Suprapubic skin (tissue), 4 donors: ENCODE measurements at regions not wholly inside any gene's neighbourhood (a gene's known extent, or its start where the extent isn't known, plus 50 kb on each side); places are given as distances from the start of the nearest gene placed in this dataset.

Experiments used
- DNase-seq, 2 donors: peaks; one replicate each; pipeline ENCODE4 v3.0.0-alpha.2; 2019; ENCODE audit warnings: low spot score in 2 of 2
- H3K27ac ChIP-seq: fragments of 200-600 bp; sonication (generic); one replicate; pipeline ENCODE4 v1.5.1; 2019
- H3K27me3 ChIP-seq: fragments of 200-600 bp; sonication (generic); one replicate; pipeline ENCODE4 v1.5.1; 2019
- H3K36me3 ChIP-seq: fragments of 200-600 bp; sonication (generic); one replicate; pipeline ENCODE4 v1.5.1; 2019
- H3K4me1 ChIP-seq: fragments of 200-600 bp; sonication (generic); one replicate; pipeline ENCODE4 v1.5.1; 2019
- H3K4me3 ChIP-seq: fragments of 200-600 bp; sonication (generic); one replicate; pipeline ENCODE4 v1.5.1; 2019; ENCODE audit warnings: mild to moderate bottlenecking
- H3K9me3 ChIP-seq: fragments of 200-600 bp; sonication (generic); one replicate; pipeline ENCODE4 v1.5.1; 2019
- CTCF ChIP-seq, 2 donors: fragments of 200-600 bp in 1 of 2; fragments of 450-650 bp in 1 of 2; sonication (generic) in 1 of 2; IDR thresholded peaks; one replicate each; pipeline ENCODE4 v1.5.1; 2016 to 2019; ENCODE audit warnings: antibody characterized with exemption in 2 of 2, mild to moderate bottlenecking in 1 of 2, moderate library complexity in 1 of 2
- EP300 ChIP-seq: sonication (generic); formaldehyde crosslinking; IDR thresholded peaks from one replicate; pipeline ENCODE4 v1.6.1; 2017; ENCODE audit warnings: antibody characterized with exemption
- POLR2A ChIP-seq, 2 donors: fragments of 450-650 bp; IDR thresholded peaks; one replicate each; pipeline ENCODE4 v1.6.1; 2017; ENCODE audit warnings: antibody characterized with exemption in 2 of 2, mild to moderate bottlenecking in 2 of 2, moderate library complexity in 2 of 2
- POLR2AphosphoS5 ChIP-seq, 3 donors: sonication (generic); formaldehyde crosslinking; IDR thresholded peaks; one replicate each; pipeline ENCODE4 v1.6.1; 2017; ENCODE audit warnings: antibody characterized with exemption in 3 of 3
- WGBS: methylation state at CpG from one replicate; pipeline ENCODE4 v1.1.5; 2018; 5-methylcytosine and 5-hydroxymethylcytosine counted together

GRCh38 chr11:19338375-19338774, 97.6 kb upstream of the E2F8 start:
- H3K9me3 ChIP-seq: no peaks in the 10 kb centered on the region
- H3K27ac ChIP-seq: no peak overlapping the region
- TF ChIP-seq CTCF (IDR thresholded peaks at IDR 0.05): no peak
- no peak for TF ChIP-seq POLR2A (IDR thresholded peaks at IDR 0.05)
- no peak for TF ChIP-seq EP300
- TF ChIP-seq POLR2AphosphoS5 (IDR thresholded peaks at IDR 0.05): no peak
- H3K36me3 ChIP-seq: no peaks in the 10 kb centered on the region
- no peak overlapping the region for H3K4me3 ChIP-seq
- no peak for DNase-seq
- WGBS: 60% methylated on average over 3 of the region's 3 CpGs
- H3K27me3 ChIP-seq: peaks cover 4% of the 10 kb centered on the region
- no peaks in the 10 kb centered on the region for H3K4me1 ChIP-seq

GRCh38 chr11:19337779-19338178, 97.0 kb upstream of the E2F8 start:
- Histone ChIP-seq H3K9me3 (no peaks in the 10 kb centered on the region), H3K27ac (no peak overlapping the region), H3K36me3 (no peaks in the 10 kb centered on the region), H3K4me3 (no peak overlapping the region), H3K27me3 (peaks cover 4% of the 10 kb centered on the region), H3K4me1 (no peaks in the 10 kb centered on the region)
- no peak for TF ChIP-seq EP300
- TF ChIP-seq POLR2AphosphoS5 (IDR thresholded peaks at IDR 0.05): no peak
- no peak for TF ChIP-seq POLR2A (IDR thresholded peaks at IDR 0.05)
- DNase-seq: no peak
- 82% methylated on average over 3 of the region's 3 CpGs for whole genome bisulfite sequencing

GRCh38 chr11:19336331-19336730, 95.6 kb upstream of the E2F8 start:
- H3K27ac ChIP-seq: no peak overlapping the region
- H3K4me3 ChIP-seq: no peak overlapping the region
- no peak for TF ChIP-seq EP300
- TF ChIP-seq CTCF (IDR thresholded peaks at IDR 0.05): no peak
- H3K9me3 ChIP-seq: no peaks in the 10 kb centered on the region
- no peak for DNase-seq
- H3K36me3 ChIP-seq: no peaks in the 10 kb centered on the region
- WGBS: 48% methylated on average over 3 of the region's 3 CpGs
- no peaks in the 10 kb centered on the region for H3K4me1 ChIP-seq
- peaks cover 4% of the 10 kb centered on the region for H3K27me3 ChIP-seq

- Histone ChIP-seq H3K27ac (no peak overlapping the region), H3K4me1 (no peaks in the 10 kb centered on the region), H3K36me3 (no peaks in the 10 kb centered on the region), H3K4me3 (no peak overlapping the region), H3K9me3 (no peaks in the 10 kb centered on the region), H3K27me3 (peaks cover 4% of the 10 kb centered on the region)
- 89% methylated on average over 2 of the region's 2 CpGs for WGBS
- TF ChIP-seq POLR2AphosphoS5 (IDR thresholded peaks at IDR 0.05) (no peak), POLR2A (IDR thresholded peaks at IDR 0.05) (no peak), CTCF (IDR thresholded peaks at IDR 0.05) (no peak), EP300 (no peak)
- no peak for DNase-seq
Observed at GRCh38 chr11:19332476-19332875, 91.7 kb upstream of the E2F8 start.

- no peaks in the 10 kb centered on the region for H3K36me3 ChIP-seq
- H3K4me3 ChIP-seq: no peak overlapping the region
- no peaks in the 10 kb centered on the region for H3K9me3 ChIP-seq
- no peaks in the 10 kb centered on the region for H3K4me1 ChIP-seq
- WGBS: 39% methylated on average over 2 of the region's 2 CpGs
- no peak for TF ChIP-seq CTCF (IDR thresholded peaks at IDR 0.05)
- no peak for TF ChIP-seq EP300
- TF ChIP-seq POLR2AphosphoS5 (IDR thresholded peaks at IDR 0.05): no peak
- no peak for TF ChIP-seq POLR2A (IDR thresholded peaks at IDR 0.05)
- H3K27ac ChIP-seq: no peak overlapping the region
- peaks cover 4% of the 10 kb centered on the region for H3K27me3 ChIP-seq
- no peak for DNase-seq
Observed at GRCh38 chr11:19330416-19330815, 89.7 kb upstream of the E2F8 start.

GRCh38 chr11:19329970-19330369, 89.2 kb upstream of the E2F8 start:
- no peak overlapping the region for H3K4me3 ChIP-seq
- no peaks in the 10 kb centered on the region for H3K36me3 ChIP-seq
- no peak overlapping the region for H3K27ac ChIP-seq
- TF ChIP-seq POLR2A (IDR thresholded peaks at IDR 0.05) (no peak), EP300 (no peak)
- H3K4me1 ChIP-seq: no peaks in the 10 kb centered on the region
- 47% methylated on average over 1 of the region's 1 CpG for WGBS
- no peaks in the 10 kb centered on the region for H3K9me3 ChIP-seq
- H3K27me3 ChIP-seq: peaks cover 4% of the 10 kb centered on the region
- DNase-seq: no peak
